GM18499 (cell line): ENCODE measurements at regions not wholly inside any gene's neighbourhood (a gene's known extent, or its start where the extent isn't known, plus 50 kb on each side); places are given as distances from the start of the nearest gene placed in this dataset.

Experiments used
- ATAC-seq: cut with Tn5 transposase; IDR thresholded peaks from one replicate; pipeline ENCODE4 v1.9.1; 2021; ENCODE audit warnings: moderate number of reproducible peaks; ENCODE audit not compliant: insufficient read depth, unreplicated experiment

DNA sequence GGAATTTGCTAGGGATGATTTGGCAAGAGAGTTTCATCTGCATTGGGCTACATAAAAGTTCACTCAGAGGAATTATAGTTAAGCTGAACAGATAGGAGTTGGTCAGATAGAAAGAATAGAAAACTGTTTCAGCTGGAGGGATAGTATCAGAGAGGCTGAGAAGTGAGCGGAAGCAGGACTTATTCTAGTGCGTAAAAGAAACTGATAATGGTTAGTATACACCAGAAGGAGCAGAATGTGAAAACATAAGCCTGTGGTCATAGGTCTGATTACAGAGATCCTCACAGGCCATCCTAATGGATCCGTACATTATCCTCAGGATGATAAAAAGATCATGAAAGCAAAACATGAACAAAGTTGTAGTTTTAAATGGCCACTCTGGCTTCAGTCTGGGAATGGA is 585.2 kb downstream of the BRINP1 start:
- no peak for ATAC-seq

DNA sequence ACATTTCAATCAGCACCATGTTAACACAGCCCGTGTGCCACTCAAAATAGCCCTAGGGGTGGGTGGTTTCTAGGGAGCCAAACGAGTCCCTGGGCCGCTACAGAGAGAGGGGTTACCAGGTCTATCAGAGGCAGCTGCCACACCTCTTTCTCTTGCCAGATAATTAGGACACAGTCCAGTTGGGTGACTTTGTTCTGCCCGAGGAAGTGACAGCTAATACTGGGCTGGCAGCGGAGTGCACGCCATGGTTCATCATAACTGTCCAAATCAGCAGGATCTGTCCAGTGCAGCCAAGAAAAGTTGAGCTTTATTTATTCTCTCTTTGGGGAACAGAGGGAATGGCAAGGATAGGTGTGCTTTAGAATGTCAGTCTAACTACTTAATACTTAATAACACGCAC is 583.8 kb downstream of the BRINP1 start:
- ATAC-seq = no peak

DNA sequence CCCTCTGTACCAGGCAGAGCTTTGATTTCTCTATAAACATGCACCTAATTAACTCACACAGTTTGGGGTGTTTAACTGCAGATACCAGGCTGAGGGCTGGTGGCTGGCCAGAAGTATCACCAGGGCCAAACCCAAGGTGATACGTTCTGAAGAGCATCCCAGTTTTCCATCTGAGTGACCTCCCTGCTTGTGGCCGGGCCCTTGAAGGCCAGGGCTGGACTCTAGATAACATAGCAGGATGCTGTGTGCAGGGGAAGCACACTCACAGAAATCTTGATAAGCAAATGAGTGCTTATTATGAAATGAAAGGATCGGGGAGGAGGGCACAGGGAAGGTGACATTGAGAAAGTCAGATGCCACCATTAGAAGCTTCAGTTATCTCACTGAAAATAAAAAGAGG is 582.4 kb downstream of the BRINP1 start:
- ATAC-seq = no peak

DNA sequence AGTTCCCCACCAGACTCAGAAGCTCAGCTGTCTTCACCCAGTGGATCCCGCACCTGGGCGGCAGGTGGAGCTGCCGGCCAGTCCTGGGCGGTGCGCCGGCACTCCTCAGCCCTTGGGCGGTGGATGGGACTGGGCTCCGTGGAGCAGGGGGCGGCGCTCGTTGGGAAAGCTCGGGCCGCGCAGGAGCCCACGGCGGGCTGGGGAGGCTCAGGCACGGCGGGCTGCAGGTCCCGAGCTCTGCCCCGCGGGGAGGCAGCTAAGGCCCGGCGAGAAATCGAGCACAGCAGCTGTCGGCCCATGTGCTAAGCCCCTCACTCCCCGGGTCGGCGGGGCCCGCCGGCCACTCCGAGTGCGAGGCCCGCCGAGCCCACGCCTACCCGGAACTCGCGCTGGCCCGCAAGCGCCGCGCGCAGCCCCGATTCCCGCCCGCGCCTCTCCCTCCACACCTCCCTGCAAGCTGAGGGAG is 560.0 kb downstream of the BRINP1 start:
- ATAC-seq = no peak

DNA sequence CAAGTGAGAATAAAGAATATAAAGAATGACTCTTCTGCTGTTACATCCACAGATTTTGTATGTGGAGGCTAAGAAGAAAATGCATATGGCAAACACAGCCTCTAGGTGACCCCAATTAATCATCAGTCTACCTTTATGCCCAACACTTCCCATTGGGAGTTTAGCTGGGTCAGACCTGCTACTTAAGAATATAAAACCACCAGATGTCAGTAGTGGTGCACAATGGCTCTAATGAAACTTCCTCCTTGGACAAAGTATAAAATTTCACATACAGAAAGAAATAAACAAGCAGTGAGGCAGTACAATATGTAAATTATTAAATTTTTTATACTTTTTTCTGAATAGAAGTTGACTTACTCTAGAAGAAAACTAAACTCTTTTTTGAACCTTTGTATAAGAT is 539.9 kb downstream of the BRINP1 start:
- no peak for ATAC-seq

DNA sequence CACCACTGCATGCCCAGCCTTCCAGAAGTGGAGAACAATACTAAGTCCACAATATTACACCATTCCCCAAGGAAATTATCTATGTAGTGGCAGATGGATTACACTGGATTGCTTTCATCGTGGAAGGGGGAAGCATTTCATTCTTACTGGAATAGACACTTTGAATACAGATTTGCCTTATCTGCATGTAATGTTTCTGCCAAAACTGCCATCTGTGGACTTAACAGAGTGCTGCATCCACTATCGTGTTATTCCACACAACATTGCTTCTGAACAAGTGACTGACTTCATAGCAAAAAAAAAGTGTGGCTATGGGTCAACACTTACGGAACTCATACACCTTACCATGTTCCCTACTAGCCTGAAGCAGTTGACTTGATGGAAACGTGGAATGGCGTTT is 536.9 kb downstream of the BRINP1 start:
- ATAC-seq = no peak

DNA sequence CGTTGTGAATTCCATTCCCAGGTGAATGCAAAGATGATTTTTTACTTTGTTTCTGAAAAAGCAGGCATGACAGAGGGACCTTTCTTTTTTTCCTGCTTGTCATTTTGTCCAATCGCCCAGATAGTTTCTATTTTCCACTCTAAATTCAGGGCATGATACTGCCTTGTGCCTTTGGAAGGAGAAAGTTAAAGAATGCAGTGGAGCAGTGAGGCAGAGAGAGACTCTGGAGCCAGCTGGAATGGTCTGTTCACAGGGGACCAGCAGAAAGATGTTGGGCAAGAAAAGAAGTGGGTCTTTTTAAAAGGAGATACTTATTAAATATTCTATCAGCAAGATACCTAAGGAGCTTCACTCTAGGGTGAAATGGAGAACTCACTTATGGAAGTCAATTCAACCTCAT is 532.3 kb downstream of the BRINP1 start:
- ATAC-seq = no peak

DNA sequence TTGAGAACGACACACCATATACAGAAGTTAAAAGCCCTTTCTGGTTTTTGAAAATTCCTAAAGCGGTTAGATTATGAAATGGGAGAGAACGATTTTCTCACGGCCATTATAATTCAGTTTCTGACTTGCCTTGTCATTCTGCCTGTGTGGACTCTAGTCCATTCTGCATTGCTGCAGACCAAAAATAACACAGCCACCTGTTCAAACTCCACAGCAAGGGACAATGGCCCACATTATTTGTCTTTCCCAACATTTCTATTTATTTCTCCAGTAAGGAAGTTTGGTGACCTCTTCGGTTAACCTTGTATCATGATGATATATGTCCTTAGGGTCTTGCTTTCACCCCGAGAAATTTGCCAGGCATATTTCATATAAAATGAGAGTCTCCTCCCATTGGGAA is 497.7 kb downstream of the BRINP1 start:
- ATAC-seq = no peak

DNA sequence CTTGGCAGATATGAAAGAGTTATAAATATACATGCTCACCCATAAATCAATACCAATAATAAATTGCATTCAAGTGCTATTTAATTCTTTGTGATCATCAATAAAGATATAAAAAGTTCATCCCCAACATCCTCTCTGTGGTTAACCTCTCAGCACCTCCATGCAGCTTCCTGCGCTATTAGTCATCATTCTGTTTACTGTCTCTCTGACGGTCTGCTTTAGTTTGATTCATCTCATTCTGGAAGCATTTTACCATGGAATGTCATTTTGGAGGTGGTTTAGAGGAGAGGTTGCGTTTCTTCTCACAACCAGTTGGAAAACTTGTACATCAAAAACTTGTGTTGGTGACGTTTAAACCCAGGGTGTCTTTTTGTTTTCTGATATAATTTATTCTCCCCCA is 486.6 kb downstream of the BRINP1 start:
- no peak for ATAC-seq

DNA sequence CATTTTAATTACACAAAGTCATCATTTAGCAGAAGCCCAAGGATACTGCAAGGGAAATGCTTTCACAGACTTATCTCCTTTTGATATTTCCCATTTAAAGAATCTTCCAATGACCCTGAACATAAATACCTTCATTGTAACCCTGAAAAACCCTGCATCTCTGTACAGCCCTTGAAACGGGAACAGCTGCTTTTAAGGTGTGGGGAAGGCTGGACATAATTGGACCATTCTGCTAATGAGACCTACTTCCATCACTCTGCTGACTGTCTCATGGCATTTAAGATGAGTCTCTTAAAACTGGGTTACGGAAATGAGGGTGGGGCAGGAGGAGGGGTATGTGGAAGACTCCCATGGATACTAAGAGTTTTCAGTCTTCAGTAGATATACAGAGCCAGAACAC is 485.8 kb downstream of the BRINP1 start:
- no peak for ATAC-seq

DNA sequence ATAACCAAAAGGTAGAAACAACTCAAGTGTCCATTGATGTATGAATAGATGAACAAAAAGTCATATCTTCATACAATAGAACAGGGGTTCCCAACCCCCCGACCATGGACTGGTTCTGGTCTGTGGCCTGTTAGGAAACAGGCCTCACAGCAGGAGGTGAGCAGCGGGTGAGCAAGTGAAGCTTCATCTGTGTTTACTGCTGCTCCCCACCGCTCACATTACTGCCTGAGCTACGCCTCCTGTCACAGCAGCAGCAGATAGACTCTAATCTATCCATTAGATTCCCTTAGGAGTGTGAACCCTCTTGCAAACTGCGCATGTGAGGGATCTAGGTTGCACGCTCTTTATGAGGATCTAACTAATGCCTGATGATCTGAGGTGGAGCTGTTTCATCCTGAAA is 478.0 kb downstream of the BRINP1 start:
- ATAC-seq = no peak

DNA sequence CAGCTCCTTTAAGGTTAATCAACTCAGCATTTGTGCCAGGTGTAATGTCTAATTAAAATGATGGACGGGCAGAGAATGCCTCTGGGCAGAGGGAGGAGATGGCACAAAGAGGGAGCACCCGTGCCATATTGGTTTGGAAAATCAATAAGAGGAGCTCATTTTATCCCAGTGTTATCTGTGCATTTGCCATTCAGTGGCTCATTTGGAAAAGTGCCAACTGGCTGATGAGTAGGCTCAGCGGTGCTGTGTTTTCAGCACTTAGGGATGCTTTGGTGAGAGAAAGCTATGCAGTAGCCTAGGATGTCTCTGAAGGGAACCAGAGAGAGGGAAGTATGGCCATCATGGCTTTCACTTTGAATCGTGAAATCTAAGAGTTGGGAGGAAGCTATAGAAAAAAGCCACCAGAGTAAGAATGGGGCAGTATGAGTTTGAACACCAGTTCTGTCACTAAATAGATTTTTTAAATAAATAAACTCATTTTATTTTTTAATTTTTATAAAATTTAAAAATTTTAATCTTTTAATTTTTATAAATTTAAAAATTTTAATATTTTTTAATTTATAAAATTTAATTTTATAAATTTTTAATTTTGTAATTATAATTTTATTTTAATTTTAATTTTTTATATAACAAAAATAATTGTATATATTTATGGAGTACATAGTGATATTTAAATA is 472.8 kb downstream of the BRINP1 start:
- ATAC-seq = no peak

DNA sequence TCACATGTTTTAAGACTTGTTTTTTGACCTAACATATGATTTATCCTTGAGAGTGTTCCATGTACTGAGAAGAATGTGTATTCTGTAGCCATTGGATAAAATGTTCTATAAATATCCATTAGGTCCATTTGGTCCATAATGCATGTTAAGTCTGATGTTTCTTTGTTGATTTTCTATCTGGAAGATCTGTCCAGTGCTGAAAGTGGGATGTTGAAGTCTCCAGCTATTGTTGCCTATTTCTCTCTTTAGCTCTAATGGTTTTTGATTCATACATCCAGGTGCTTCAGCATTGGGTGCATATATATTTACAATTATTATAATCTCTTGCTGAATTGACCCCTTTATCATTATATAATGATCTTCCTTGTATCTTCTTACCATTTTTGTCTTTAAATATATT is 451.1 kb downstream of the BRINP1 start:
- ATAC-seq = no peak

DNA sequence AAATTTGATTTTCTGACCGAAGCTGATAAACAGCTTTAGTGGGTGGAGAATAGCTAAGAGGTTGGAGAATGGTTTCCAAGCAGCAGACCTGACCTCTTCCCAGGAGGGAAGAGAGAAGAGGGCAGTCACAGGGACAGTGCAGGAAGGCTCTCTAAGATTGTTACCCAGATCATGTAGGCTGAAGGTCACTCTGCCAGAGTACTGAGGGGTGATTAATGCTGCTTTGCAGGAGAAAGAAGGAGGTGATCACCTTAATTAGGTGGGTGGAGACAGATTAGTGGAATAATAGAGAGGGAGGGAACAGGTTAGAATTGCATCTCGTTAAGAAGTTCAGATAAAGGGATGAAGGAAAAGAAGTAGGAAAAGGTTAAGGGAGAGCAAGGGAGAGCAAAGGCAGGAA is 440.5 kb downstream of the BRINP1 start:
- no peak for ATAC-seq

DNA sequence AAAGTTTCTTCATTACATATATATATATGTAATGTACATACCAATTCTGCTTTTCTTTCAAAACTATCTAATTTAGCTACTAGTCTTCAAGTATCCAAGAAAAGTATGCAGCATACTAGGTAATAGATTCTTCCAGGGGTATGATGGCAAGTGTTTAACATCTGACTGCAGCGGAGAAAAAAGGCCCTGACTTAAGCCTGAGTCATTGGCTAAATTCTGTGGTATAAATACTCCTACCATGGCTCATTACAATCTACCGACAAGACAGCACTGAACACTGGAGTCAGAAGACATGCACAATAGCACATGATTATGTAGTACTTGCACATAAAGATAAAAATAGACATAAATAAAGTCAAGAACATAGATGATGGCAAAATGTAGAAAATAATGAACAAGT is 439.9 kb downstream of the BRINP1 start:
- no peak for ATAC-seq

DNA sequence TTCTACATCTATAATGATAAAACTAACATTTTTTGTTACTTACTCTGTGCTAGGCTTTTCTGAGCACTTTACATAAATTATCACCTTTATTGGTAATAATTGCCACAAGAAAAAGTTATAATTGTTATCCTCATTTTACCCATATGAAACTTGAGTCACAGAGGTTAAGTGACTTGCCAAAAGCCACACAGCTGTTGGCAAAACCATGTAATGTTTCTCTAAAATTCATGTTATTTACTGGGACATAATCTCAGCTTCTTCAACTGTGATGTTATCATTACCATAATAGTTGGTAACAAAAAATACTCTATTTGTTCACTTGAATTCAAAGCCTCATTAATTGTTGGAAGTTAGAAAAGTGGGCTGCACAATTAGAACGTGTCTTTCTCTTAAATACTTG is 437.3 kb downstream of the BRINP1 start:
- ATAC-seq = no peak

DNA sequence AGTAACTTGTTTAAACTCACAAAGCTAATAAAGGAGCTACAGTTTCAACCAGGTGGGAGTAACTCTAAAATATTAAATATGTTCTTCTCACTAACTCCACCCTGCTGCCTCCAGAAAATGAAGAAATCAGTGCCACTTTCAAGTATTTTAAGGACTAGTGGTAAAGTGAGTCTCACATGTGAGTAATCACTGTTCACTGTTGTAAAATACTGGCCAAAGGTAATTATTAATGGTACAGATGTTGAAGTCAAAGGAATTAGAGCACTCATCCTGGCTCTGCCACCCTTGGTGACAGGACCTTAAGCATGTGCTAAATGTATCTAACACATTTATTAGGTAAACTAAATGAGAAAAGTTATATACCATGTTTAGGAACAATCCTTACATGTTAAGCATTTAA is 430.7 kb downstream of the BRINP1 start:
- ATAC-seq = no peak

DNA sequence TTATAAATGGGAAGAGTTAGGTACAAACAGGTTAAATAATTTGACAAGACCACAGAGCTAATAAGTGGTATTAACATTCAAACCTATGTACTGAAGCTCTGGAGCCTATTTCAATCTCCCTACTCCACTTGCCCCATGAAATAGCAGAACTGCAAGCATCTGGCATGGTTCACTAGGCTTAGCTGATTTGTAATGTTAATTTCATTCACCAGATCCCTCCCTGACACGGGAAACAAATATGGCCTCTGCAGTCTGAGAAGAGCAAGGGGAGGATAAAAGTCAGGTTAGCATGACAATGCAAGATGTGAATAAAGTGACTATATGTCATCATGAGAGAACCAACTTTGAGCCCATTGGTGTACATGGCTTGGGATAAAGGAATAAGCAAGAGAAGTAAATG is 428.8 kb downstream of the BRINP1 start:
- ATAC-seq = no peak

DNA sequence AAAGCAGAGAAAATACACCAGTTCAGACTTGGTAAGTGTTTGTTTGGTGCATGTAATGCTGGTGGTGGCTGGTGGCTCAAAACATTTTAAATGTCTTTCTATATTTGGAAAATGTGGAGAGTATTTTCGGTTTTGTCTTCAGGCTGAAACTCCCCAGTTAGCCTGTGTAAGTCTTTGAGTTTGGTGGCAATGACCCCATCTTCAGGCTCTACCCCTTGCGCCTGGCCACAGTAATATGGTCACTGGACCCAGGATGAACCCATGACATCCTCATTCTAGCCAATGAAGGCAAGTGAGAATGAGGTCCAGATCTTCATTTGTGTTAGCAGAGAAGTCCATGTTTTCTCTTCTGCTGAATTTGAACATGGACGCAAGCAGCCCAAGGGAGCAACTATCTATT is 422.6 kb downstream of the BRINP1 start:
- no peak for ATAC-seq

DNA sequence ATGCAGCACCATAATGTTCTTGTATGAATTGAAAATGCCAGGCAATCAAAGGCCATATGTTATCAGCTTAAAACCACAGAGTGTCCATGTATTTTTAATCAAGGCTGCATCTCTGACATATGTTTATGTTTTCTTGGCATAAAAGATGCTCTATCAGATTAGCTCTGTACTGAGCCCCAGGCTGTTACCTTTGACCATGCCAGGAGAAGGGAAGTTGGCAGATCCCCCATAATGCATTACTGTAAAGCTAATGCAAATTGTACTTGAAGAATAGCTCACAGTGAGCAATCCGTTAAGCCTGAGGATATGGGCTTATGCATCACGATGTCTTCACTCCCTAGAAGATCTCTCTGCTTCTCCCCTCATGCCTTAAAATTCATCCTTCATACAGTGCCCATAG is 414.4 kb downstream of the BRINP1 start:
- ATAC-seq = no peak

DNA sequence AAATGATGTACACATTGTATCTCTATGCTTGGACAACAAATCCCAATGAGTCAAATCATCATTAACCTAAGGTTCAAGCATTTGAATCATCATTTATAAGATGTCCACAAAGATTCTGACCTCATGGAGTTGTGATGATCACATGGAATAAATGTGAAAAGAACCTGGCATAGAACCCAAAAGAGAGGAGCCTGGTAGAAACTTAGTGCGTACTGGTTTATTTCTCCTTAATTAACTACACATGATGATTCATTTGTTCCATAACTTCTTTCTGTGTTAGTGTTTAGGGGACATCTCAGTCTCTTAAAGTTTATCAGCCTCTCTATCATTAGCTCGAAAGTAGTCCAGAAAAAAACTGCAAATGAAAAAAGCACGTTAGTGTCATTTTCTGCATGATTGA is 411.6 kb downstream of the BRINP1 start:
- ATAC-seq = no peak

DNA sequence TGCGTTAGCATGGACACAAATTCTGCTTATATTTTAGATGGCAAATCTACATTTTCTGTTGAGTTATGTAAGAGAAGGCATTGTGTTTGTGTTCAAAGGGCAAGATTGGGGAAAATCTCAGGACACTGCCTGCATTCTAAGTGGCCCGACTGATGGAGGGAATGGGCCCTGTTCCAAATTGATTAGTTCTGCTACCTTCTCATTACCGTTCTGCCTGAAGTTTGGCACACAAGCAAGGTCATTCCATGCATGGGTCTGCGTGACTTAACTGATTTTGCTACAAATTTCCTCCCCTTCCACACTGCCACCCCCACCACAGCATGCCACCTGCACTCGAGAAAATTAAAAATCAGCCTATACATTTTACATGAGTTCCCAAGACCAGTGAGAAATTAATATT is 409.9 kb downstream of the BRINP1 start:
- no peak for ATAC-seq

DNA sequence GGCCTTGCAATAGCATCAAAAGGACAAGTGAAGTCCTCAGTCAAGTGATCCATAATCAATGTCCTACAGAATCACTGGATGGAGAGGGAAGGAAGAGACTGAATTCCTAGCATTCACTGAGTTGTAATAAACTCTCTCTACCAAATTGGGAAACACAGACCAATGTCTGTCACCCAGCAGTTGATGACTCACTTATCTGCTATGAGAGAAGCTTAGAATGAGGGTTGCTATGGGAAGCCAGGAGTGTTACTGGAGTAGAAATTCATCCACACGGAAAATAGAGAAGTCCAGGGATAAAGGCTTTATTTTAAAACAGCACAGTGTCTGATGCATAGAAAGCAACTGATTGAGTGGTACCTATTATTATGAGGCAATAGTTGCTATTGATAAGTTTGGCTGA is 407.4 kb downstream of the BRINP1 start:
- no peak for ATAC-seq
